Stimulated activated CD4-positive, alpha-beta T cell treated with anti-CD3 and anti-CD28 coated beads, Interleukin-12 subunit alpha, Interleukin-12 subunit beta, amount 100 ng/mL, for 4 hours (primary cell): ENCODE measurements at regions not wholly inside any gene's neighbourhood (a gene's known extent, or its start where the extent isn't known, plus 50 kb on each side); places are given as distances from the start of the nearest gene placed in this dataset.

Experiments used
- DNase-seq: peaks from one replicate; pipeline ENCODE4 v3.0.0-alpha.2; 2020

DNA sequence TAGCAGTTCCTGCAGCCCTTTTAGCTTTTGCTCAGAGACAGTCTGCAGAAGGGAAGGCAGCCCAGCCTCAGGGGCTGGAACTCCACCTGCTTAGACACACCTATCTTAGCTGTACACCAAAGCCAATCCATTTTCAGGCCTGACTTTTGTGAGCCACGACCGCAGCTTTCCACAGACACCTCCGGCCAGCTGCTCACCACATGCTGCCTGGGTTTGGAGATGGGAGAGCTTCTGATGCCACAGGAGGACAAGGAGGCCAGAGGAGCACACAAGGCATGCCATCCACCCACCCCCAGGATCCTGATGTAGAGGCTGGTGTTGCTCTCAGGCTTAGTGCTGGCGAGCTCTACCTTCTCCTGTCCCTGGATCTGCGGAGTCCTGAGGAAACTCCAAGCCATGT lies 141.8 kb upstream of the NALF2 start:
- no peak for DNase-seq

DNA sequence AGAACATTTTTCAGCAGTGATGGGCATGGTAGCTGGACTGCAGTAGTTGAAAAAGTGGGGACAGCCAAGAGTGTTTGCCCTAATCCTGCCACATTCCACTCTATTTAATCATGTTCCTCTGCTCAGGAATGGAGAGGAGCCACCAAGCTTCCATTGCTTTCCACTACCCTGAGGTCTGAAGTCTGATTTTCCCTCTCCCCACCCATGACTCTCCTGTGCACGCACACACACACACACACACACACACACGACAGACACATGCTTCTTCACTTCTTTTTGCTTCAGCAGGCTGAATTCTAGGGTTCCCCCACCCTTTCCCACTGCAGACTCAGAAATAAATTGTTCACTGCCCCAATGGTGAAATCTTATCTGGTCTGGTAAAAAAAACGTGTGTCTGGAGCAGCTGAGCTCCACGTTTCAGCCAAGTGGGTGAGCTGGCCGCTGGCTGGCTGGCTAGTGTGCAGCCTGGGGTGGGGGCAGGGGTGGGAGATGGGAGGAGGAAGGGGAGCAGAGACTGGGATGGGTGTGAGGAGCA lies 142.7 kb upstream of the NALF2 start:
- no peak for DNase-seq

DNA sequence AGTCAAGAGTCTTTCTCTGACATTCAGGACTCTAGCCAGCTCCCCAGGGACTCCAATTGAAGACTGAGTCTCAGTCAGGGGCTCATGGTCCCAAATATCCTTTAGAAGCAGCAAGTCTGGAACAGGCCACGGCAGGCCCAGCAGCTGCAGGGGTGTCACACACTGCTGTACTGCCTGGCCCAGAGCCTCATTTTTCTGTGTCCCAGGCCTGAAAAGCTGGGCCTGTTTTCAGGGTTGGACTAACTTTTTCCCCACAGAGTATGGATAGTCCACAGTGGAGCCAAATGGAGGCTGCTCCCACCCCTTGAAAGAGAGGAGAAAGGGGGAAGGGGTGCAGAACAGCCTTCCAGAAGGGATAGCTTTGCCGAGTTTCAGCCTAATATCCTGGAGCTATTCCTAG lies 146.8 kb upstream of the NALF2 start:
- no peak for DNase-seq

DNA sequence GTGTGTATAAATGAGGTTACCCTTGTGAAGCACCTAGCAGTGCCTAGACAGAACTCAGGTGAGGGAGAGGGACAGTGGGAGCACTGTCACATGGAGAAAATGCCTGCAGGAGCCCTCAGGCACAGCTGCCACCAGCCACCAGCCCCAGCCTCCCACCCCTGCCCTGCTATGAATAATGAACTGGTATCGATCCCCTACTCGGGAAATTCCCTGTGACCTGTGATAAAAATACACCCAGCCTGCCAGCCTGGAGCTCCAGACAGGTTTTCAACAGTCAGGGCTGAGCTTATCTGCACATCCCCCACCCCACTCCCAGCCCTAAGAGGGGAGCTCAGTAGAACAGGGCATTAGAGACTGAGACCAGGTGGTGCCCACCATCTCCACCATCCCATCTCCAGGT lies 159.6 kb upstream of the PJA1 start:
- no peak for DNase-seq

DNA sequence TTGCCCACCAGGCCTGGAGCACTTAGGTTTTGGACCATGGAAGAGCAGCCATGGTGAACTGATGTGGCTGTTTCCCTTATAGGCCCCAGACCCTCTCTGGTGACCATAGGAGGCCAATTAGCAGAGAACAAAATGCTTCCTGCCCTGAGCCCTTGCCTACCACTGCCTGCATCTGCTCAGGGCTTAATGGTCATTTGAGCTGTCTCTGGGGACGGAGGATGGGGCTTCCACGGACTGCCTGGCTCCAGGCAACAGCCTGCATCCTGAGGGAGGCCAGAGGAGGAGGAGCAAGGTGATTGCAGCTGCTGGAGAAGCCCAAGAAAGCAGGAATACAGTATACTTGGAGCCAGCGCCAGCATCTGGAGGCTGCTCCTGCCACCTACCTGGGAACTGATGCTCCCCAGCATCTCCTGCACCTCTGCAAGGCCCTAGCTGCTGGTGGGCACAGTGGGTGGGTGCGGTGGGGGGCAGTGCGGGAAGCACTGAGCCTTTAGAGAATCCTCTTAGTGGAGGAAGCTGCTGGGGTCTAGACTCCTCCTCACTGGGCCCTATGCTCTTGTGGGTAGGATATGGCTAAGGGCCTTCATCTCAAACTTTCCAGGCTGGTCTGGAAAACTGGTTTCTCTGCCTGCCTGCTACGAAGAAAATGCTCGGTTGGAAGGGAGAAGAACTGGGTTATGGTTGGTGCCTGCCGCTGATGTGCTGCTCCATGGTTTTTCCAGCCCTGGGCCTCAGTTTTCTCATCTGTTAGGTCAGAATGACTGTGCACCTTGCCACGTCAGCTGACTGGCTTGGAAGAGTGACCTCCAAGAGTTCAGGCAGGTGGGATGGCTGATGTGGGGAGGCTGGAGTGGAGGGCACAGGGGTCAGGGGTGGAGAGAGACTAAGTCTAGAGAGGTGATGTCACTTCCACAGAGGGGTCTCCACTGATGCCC lies 158.8 kb upstream of the PJA1 start:
- DNase-seq, result no peak

DNA sequence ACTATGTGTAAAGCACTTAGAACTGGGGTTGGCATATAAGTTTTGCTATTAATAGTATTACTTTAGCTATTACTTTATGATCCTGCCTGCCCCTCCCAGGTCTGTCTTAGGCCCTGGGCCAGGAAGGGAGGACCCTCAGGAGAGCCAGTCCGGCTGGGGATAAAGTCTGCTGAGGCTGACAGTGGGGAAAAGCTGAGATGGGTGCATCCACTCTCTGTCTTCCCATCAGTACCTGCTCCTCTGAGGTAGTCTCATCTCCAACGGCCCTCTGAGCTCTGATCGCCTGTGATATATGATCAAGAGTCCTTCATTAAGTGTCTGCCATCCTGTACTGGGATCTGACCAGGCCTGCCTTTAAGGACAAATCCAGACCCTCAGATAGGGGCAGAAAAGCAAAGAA lies 156.5 kb upstream of the PJA1 start:
- no peak for DNase-seq

DNA sequence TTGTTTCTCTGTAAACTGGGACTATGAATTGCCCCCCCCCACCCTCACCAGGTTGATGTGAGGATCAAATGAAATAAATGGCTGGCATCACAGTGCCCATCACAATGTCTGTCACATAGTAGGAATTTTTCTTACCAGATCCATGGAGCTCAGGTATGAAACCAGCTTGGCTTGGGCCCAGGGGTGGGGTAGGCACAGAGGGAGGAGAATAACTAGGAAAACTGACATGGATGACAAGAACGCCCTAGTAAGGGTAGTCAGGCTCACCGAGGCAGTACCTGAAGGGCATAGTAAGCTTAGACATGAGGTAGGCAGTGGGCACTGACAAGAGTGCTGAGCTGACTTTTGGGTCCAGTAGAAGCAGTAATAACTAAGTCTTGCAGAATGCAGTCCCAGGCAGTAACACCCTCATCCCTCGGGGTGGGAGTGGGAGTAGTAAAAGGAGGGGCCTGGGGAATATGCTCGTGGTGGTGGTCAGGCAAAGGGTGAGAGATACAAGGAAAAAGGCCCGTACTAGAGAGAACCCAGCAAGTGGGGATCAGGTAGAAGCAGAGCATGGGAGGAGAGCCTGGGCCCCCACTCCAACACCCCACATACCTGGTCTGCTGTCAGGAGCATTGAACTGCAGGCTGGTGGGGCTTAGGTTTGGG lies 155.9 kb upstream of the PJA1 start:
- DNase-seq, result no peak

DNA sequence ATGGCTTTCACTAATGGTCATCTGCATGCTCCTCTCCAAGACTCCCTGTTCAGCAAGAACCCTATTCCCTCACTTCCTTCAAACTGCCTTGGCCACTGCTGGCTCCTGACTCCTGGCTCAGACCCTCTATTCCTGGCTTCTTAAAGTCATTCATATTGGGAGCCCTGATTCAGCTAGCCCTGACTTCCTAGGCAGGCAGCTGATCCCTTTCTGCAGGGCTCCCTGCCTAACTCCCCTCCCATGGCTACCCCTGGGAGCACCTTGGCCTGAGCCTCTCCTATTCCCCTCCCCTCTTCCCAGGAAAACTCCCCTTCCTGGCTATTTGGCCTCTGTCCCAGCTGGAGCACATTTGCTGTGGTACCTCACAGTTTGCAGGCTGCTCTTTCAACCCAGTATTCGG lies 154.9 kb upstream of the PJA1 start:
- DNase-seq, result no peak

DNA sequence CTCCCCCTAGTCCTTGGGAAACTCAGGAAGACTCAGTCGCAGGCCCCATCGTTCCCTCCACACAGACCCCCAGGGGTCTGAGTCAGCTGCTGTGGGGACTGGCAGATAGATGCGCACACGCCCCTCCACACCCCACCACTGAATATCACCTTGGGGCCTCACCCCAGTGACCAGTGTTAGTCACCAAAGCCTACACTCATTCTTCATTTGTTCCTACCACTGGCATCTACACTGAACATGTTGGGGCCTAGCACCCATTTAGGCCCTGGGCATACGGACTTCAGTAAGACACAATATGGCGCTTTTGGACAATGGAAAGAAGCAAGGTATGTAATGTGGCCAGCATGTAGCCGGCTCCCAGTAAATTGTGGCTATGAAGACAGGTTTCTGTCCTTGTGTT lies 154.1 kb upstream of the PJA1 start:
- DNase-seq, result no peak

DNA sequence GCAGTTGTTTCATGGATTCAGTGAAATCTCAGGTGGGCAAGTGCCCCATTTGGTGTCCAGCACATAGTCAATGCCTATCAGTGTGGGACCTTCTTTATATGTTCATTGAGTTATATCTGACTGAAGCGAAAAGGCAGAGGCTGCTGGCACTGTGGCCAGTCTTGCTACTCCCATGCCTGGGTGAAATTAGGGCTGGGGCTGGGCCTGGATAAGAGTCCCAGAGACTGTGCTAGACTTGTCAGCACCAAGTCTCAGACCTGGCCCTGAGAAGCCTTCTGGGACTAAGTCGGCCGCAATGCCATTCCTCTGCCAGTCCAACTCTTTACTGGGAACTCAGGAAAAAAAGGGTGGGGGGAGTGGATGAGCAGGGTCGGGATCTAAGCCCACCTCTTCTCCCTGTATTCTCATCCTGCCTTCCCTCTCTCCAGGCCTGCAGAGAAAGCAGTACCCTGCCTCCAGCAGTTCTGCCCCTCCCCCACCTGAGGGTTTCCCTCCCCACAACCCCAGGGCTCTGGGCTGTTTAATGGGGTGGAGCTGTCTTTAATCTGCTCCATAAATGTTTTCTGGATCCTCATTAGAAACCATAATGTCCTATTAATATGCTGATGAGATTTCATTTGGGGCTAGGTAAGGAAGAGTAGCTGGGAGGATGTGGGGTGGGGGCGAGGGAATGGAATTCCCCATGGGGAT lies 153.5 kb upstream of the PJA1 start:
- DNase-seq, result no peak

DNA sequence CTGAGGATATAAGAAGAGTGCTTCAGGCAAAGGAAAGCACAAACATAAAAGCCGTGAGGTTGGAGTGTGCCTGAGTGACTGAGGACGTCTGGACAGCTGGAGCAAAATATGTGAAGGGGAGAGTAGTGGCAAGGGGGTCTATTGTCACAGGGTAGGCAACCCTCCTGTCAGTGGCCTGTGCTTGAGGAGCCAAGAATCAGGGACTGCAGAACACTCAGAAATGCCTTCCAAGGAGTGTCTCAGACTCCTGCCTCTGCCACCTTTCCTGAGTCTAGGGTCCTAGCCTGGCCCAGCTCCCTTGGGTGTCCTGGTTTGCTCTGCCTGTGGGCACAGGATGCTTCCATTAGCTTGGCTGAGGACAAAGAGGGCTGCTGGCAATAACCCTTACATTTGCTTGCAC lies 152.5 kb upstream of the PJA1 start:
- no peak for DNase-seq

DNA sequence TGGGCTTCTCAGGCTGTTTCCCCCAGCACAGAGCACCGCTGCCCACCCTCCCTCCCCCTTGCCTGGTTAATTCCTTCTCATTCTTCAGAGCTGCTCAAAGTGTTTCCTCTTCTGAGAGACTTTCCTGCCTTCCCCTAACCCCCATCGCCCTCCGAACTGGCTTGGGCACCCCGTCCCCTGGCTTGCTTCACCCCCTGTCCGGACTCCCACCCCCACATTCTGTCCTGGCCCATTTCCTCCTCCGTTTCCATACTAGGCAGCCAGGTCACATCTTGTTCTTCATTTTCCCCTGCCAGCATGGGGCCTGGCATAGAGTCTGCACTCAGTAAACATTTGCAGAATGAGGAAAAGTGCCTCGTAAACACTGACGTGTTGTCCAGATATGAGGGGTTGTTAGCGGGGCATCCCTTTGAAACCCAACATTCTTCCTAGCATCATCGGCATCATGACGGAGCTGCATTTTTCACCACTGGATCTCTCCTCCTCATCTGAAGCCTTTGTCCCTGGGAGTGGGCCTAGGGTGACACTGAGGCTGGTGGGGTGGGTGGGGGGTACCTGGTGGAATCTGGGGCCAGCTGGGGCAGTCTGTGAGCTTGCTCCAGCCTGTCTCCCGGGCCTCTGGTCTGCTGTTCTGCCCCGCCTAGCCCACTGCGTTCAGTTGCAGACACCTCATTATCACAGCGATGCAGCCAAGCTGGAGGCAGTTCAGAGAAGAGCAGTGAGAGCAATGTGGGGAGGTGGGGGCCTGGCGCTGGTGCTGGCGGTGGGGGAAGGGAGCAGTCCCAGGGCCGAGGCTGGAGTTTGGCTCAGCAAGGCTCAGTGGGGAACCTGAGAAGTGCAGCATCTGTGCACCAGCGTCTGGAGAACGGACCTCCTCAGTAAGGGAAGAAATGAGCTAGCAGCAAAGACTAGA lies 149.4 kb upstream of the PJA1 start:
- no peak for DNase-seq

DNA sequence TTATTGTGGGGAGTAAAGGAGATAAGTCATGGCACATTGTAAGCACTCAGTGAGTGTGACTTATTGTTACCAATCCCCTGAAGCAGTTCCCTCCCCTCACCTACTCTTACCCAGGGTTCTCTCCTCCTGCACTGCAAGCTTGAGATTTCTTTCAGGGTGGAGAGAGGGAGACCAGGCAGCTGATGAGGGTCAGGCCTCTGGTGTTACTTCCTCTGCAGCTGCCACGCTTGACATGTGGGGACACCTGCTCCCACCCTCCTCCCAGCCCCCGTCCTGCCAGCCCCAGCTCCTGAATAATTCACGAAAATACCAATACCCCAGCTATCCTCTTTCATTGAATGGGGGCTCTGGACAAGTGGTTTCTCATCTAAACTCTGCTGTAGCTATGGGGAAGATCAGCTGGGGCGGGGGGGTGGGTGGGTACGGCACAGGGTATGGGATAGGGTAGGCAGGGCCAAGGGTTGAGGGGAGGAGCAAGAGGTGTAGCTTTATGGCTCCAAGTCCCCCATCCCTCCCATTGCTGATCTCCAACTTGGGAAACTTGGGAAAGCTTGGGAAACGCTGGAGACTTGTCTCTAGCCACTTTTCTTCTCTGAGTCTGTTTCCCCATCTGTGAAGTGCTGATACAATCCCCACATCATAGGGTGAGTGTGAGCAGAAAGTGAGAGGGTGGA lies 148.5 kb upstream of the PJA1 start:
- DNase-seq, result no peak

DNA sequence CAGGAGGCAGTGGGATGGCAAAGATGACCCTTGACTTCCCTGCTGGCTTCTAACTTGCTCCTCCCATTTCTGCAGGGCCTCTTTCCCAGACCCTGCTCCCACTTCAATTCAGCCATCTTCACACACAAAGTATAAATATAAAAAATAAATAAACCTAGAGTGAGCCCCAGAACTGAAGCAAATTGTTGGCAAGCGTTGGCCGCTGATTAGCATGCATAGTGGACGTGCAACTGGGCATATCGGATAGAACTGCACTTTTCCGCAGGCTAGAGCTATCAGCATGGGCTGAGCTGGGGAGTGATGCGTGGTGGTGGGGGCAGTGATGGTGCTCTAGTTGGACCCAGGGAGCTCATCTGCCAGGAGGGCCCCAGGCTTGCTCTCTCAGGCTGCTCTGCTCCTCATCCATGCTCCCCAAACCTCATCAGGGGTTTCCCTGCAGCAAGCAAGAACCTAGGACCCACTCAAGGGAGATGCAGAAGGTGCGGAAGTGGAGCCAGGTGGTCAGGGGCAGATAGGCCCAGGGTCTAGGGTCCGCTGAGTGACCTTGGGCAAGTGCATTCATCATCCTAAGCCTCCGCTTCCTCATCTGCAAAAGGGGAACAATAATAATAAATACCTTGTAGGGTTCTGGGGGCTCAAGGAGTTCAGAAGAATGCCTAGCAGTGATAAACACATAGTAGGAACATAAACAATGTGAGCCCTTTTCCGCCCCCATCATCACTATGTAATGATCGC lies 146.8 kb upstream of the PJA1 start:
- no peak for DNase-seq

DNA sequence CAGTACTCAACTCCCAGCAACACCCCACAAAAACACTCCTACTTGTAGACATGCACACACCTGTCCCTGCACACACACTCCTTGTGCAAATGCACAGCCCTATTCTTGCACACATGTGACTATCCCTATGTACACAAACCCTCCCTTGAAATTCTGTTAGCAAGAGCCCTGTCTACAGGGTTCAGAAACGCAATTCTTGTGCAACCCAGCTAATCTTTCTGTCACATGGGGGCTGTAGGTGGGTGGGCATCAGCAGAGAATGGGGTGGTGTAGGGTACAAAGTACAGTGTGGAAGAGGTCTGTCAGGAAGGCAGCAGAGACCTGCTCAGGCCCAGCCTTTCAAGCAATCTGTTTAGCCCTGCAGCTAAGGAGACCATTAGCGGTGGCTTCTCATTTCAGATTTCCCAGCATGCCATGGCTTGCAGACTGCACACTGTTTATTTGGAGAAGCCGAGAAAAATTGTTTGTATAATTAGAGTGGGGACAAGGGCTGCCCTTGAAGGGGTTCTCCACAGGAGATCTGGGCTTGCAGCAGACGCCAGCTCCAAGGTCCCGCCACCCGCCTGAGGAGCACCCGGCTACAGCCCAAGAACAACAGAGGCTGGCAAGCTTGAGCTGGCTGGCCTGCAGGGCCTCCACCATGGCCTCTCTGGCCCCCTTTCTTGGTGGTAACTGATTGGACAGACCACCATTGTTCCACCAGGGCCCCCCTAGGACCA lies 144.0 kb upstream of the PJA1 start:
- DNase-seq, result no peak

DNA sequence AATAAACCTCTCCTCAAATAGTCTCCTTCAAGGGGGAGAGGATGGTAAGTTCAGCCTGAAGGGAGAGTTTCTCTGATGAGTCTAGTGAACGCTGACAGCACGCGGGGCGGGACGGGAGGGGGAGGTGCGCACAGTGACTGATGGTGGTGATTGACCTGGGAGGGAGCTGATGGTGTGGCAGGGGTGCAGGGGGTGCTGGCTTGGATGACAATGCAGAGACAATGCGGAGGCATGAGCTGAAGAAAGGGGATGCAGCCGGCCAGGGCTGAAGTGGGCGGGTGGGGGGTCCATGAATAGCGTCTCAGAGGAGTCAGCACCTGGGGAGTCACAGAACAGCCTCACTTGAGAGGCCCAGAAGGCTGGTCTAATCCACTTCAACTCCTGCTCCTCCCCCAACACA lies 142.5 kb upstream of the PJA1 start:
- DNase-seq, result no peak

DNA sequence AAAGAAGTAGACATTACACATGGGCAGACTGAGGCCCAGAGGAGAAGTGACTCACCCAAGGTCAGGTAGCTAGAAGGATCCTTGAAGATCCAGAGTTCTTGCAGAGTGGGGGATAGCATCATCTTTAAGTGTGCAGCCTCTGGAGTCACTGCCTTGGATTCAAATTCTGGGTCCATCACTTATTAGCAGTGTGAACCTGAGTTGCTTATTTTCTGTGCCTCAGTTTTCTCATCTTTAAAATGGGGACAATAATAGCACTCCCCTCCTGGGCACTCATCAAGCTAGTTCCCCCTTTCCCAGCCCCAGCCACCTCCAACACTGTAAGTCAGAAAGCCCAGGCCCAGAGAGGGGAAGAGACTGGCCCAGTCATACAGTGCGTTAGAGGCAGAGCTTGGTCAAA lies 141.8 kb upstream of the PJA1 start:
- no peak for DNase-seq

DNA sequence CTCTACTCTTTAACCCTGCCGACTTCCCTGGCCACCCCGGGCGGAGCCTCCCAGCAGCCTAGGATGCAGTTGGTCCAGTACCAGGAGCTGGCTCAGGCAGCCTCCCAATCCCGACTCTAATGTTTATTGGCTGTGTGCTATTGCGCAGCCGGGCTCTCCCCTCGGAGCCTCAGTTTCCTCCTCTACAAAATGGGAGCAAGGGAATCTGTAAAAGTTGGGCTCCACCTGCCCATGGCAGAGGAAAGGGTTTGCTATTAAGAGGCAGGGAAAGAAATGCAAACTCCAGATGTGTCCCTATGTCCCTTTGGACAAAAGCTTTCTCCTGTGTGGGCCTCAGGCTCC lies 140.8 kb upstream of the PJA1 start:
- no peak for DNase-seq

DNA sequence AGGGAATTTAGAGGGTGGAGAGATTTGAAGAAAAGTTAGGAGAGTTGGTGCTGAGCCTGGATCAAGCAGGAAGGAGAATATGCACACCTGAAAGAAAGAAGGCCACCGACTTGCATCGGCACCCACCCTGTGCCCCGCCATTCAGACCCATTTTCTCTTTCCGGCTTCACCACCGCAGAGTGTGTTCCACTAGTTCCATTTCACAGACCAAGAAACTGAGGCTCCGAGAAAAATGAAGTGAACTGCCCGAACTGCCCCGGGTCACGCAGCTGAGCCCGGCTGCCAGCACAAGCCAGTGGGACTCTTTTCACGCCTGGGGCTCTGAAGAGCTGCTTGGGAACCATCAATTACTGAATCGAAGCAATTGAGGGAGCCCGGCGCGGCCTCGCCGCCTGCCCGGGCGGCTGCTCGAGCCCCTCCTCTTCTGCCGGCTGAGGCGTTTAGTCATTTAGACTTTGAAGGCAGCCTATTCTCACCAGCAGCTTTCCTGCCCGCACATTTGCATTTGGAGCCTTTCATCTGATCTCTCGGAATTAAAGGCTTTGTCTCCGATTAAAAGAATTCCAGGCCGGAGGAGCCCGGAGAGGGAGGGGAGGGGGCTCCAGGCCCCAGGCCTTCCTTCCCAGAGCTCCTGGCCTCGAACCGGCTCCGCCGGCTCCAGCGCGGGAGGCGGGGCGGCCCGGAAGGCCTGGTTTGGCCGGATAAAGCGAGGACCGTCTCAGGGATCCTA lies 140.2 kb upstream of the PJA1 start:
- no peak for DNase-seq

DNA sequence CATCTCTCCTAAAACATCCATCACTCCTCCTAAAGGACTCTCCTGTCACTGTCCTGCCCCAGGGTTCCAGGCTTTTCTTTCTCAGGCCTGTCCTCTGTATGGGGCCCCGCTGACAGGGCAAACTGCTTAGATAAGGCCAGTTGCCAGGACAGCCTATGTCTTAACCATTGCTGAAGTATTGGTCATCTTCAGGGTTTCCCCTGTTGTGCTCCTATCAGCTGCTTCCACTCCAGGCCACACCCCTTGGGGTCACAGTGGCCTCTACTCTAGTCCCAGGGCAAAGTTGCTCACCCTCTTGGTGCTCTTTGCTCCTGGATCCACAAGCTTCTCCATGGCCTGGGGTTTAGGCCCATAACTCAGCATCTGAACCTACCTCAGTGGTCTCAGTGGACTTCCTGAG lies 138.0 kb upstream of the PJA1 start:
- no peak for DNase-seq
